Astrocyte of the cerebellum (primary cell): ENCODE measurements at regions not wholly inside any gene's neighbourhood (a gene's known extent, or its start where the extent isn't known, plus 50 kb on each side); places are given as distances from the start of the nearest gene placed in this dataset.

Experiments used
- DNase-seq: peaks from one replicate; pipeline ENCODE4 v3.0.0-alpha.2; 2011; ENCODE audit warnings: low read depth
- H3K4me3 ChIP-seq: 2 replicates; pipeline ENCODE4 v1.5.1; 2011; ENCODE audit warnings: mild to moderate bottlenecking, low read depth, low read length, moderate library complexity
- in situ Hi-C: cut with HindIII; loops from 2 replicates; pipeline ENCODE4 v1.10.0; 2017; ENCODE audit warnings: low sequenced_read_pairs
- TF ChIP-seq, protein P1 (sequence below): IDR thresholded peaks from 2 replicates; pipeline ENCODE4 v1.5.1; 2012; ENCODE audit warnings: low read length, low read depth, moderate library complexity, mild to moderate bottlenecking; ENCODE audit errors: missing control alignments

DNA sequence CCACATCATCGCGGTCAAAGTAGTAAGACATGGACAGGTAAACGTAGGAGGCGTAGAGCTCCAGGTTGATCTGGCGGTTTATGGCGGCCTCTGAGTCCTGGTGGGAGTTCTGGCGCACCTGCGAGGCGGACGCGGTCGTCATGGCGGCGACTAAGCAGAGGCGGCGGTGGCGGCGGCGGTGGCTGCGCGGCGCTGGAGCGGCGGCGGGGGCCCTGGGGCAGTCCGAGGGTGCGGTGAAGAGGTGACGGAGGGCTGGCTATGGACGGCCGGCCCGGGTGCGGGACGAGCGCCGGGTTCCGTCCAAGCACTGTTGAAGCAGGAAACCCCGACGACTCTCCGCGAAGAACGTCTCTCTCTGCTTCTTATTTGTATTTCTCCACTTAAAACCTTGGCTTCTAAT, 484.3 kb upstream of the SGCG start:
- DNase-seq: no peak
- no peak overlapping the region for H3K4me3 ChIP-seq
- in situ Hi-C loops: no loop called here
- TF ChIP-seq, protein P1, sequence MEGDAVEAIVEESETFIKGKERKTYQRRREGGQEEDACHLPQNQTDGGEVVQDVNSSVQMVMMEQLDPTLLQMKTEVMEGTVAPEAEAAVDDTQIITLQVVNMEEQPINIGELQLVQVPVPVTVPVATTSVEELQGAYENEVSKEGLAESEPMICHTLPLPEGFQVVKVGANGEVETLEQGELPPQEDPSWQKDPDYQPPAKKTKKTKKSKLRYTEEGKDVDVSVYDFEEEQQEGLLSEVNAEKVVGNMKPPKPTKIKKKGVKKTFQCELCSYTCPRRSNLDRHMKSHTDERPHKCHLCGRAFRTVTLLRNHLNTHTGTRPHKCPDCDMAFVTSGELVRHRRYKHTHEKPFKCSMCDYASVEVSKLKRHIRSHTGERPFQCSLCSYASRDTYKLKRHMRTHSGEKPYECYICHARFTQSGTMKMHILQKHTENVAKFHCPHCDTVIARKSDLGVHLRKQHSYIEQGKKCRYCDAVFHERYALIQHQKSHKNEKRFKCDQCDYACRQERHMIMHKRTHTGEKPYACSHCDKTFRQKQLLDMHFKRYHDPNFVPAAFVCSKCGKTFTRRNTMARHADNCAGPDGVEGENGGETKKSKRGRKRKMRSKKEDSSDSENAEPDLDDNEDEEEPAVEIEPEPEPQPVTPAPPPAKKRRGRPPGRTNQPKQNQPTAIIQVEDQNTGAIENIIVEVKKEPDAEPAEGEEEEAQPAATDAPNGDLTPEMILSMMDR: no peak

DNA sequence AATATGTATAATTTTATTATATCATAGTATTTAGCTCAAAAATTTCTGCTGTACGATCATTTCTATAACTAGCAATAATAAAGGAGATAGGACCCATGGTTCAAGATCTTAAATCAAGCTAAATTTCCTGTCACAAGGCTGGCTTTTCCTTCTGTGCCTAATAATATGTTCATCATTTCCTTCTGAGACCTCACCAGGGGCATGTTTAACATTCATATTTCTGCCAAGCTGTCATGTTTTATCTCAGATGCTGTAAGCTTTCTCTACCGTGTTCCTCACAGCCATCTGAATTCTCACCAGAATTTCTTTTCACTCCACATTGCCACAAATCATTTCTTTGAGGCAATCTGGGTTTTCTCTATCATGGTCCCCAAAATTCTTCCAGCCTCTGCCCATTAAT, 482.3 kb upstream of the SGCG start:
- in situ Hi-C loops: no loop called here
- TF ChIP-seq, protein P1: no peak
- DNase-seq: no peak
- no peak overlapping the region for H3K4me3 ChIP-seq

DNA sequence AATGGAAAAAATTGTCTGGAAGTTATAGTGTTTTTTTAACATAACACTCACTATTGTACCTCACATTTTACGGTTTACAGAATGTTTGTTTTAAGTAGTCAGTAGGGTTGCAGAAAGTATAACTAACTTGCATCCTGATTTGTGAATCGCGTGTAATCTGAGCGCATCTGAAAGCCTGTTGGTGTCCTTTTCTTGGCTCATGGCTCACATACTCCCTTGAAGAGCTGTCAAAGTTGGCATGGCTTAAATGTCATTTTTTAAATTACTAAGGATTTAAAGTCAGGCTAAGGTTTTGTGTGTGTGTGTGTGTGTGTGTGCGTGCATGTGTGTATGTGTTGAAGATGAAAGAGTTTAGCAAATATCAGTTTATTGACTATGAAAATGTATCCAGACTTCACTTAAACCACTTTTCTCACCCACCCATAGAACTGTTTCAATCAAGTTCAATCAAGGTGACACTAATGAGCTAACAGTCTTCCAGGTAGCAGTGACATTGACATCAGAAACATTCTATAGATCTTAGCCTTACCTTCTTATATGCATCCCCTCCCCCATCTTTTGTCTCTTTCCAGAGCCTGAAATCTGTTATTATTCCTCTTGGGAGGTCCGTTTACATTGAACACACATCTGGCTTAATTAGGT, 480.4 kb upstream of the SGCG start:
- DNase-seq: no peak
- in situ Hi-C loops: no loop called here
- TF ChIP-seq, protein P1: no peak
- no peak overlapping the region for H3K4me3 ChIP-seq

DNA sequence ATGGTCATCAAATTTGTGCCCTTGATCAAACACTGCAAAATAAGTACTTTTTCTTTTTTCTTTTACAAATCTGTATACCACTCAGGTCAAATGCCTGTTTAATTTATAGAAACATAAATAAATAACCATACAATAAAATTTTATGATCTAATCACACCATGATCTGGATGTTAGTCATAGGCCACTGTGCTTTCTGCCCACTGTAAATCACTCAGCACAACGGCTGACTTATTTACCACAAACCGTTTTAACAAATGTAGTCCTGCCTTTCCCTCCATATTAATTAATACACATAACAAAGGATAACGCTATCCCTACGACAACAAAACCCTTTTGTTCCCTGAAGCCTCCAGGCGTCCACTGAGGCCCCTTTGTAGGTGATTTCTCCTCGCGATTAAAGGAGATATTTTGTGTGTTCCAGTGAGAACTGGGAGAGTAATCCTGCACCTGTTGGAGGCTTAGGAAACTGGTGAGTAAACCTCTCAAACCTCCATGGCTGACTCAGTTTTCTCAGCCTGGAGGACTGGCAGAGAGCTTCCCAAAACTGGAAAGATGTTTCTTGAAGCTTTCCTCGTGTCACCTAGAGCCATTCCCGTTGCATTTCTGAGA, 477.1 kb upstream of the SGCG start:
- in situ Hi-C loops: no loop called here
- H3K4me3 ChIP-seq: no peak overlapping the region
- TF ChIP-seq, protein P1: no peak
- DNase-seq: no peak

DNA sequence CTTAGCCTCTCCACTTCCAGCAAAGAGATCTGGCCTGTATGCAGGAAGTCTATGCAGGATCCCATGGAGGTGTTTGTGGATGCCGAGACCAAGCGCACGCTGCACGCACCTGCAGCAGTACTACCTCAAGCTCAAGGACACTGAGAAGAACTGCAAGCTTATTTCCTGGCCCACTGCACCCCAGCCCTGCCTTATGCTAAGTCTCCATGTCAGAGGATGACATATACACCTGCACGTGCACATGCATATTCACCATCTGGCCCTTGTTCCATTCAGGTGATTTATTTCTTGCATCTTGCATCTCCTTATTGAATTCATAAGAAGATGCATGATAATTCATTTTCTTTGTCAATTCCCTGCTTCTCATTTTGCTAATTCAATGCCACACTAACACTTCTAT, 472.8 kb upstream of the SGCG start:
- TF ChIP-seq, protein P1: no peak
- no peak for DNase-seq
- H3K4me3 ChIP-seq: no peak overlapping the region
- in situ Hi-C loops: no loop called here

DNA sequence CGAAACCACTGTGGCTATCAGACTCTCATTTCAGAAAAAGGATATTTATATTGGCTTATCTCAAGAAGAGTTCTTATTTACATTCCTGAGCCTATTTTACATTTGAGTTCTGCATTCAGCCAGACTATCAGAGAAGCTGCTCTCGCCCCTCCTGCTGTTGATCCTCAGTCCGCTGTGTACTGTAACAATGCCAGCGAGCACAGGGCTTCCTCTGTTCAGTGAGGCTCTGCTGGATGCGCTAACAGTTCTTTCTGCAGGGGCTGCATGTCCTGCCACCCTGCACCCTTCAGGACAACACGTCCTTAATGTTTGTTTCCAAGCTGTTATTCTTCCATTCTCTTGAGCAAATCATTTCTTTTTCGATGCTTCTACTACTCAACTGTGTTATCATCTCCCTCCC, 463.7 kb upstream of the SGCG start:
- in situ Hi-C loops: no loop called here
- no peak for DNase-seq
- no peak overlapping the region for H3K4me3 ChIP-seq
- TF ChIP-seq, protein P1: no peak
